NCI-H510A treated with DMSO at 0.1 percent for 48 hours (cell line): ENCODE measurements at regions not wholly inside any gene's neighbourhood (a gene's known extent, or its start where the extent isn't known, plus 50 kb on each side); places are given as distances from the start of the nearest gene placed in this dataset.

ENCODE experiments used
- DNase-seq: peaks from one replicate; lab custom pipeline; 2025; lab: John Stamatoyannopoulos, UW

GRCh38 chr11:32317643-32318042 is 117.7 kb downstream of the WT1 start:
- DNase-seq = no peak

- DNase-seq = no peak
These were observed 117.0 kb downstream of the WT1 start for GRCh38 chr11:32318071-32319055.

- DNase-seq = no peak
These were observed 111.6 kb downstream of the WT1 start for GRCh38 chr11:32323814-32324130.

- DNase-seq = no peak
These were observed 110.2 kb downstream of the WT1 start for GRCh38 chr11:32325187-32325586.

GRCh38 chr11:32325725-32326124 is 109.6 kb downstream of the WT1 start:
- DNase-seq = no peak

- DNase-seq = no peak
These were observed 108.8 kb downstream of the WT1 start for GRCh38 chr11:32326522-32326921.

GRCh38 chr11:32328392-32328791 is 106.9 kb downstream of the WT1 start:
- DNase-seq = no peak

- no peak for DNase-seq
These were observed 104.2 kb downstream of the WT1 start for GRCh38 chr11:32331098-32331497.

- no peak for DNase-seq
These were observed 103.5 kb downstream of the WT1 start for GRCh38 chr11:32331792-32332191.

GRCh38 chr11:32332990-32333319 is 102.4 kb downstream of the WT1 start:
- DNase-seq = no peak

GRCh38 chr11:32333320-32333991 is 101.9 kb downstream of the WT1 start:
- DNase-seq = no peak

- no peak for DNase-seq
These were observed 100.5 kb downstream of the WT1 start for GRCh38 chr11:32334822-32335221.
